HG02623 (cell line): ENCODE measurements at regions not wholly inside any gene's neighbourhood (a gene's known extent, or its start where the extent isn't known, plus 50 kb on each side); places are given as distances from the start of the nearest gene placed in this dataset.

Experiments used
- ATAC-seq: cut with Tn5 transposase; IDR thresholded peaks from one replicate; pipeline ENCODE4 v1.9.1; 2021; ENCODE audit warnings: moderate library complexity; ENCODE audit not compliant: unreplicated experiment

- ATAC-seq = no peak
Measured at GRCh38 chr17:71398800-71399219, 722.0 kb upstream of the SOX9 start.

- ATAC-seq = no peak
Measured at GRCh38 chr17:71399221-71399620, 721.6 kb upstream of the SOX9 start.

DNA sequence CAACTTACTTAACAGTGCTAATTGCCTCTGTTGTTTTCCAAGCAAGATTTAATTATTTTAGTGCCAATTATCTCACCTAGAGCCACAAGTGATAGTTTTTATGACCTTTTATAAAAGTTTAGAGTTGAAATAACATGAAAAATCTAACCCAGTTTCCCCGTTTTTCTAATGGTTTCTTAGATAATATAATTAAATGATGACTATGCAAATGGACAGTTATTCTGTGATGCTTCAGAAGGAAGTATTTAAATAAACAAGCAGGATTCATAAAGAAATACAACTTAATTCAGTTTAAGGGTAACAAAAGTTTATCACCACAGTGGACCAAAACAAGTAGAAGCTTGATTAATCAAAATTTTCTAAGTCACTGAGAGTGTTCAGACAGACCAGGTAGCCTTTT, 721.2 kb upstream of the SOX9 start:
- no peak for ATAC-seq

GRCh38 chr17:71402007-71402406, 718.8 kb upstream of the SOX9 start:
- no peak for ATAC-seq

GRCh38 chr17:71402661-71403141, 718.1 kb upstream of the SOX9 start:
- ATAC-seq = no peak

GRCh38 chr17:71405101-71405500, 715.7 kb upstream of the SOX9 start:
- no peak for ATAC-seq

DNA sequence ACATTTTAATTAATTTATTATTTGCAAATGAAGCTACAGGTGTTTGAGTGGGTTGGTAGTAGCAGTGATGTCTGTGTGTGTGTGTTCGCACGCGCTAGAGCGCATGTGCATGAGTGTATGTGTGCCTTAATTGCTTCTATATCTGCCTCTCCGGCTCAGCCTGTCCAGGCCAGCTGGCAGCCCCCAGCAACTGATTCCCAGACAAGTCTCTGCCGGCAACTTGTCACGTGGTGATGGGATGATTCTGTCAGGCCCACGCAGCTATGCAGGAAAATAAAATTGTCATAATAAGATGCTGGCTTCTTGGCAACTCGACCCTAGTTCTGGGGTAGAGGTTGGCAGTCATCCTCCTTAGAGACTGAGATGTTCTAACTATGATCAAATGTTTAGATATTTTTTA, 712.8 kb upstream of the SOX9 start:
- ATAC-seq = no peak

DNA sequence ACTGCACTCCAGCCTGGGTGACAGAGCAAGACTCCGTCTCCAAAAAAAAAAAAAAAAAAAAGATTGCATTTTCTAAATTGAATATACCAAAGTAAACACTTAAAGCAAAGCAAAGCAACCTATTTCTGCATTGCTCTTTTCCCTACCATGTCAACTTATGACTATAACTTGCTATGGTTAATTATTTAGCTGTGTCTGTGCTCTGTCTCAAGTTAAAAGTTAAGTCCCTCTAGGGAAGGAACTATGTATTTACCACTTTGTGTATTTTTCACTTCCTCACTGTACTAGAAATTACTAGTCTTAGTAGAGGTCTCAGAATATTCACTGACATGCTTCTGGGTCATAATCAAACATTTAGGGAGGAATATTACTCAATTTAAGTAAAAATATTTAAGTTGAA, 711.7 kb upstream of the SOX9 start:
- ATAC-seq = no peak

GRCh38 chr17:71409712-71410111, 711.1 kb upstream of the SOX9 start:
- ATAC-seq = no peak

DNA sequence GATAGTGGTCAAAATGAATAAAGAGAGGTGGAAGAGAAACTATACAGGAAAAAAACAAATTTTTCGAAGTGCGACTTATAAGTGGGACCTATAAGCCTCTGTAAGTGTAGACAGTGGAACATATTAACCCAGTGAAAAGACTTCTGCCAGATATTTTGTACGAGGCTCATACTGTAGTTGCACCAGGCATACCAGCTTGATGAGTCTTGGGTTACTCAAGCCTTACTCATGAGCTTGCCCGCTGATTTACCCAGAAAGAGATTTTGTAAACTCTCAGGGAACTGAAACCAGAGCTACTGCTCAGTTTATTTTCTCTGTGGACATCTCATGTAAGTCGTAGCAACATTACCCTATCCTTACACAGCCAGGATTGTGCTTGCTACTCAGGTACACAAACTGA, 708.0 kb upstream of the SOX9 start:
- ATAC-seq = no peak

GRCh38 chr17:71413935-71414334, 706.9 kb upstream of the SOX9 start:
- no peak for ATAC-seq

- no peak for ATAC-seq
Measured at GRCh38 chr17:71417142-71417541, 703.7 kb upstream of the SOX9 start.

GRCh38 chr17:71422968-71423367, 697.9 kb upstream of the SOX9 start:
- no peak for ATAC-seq

- ATAC-seq = no peak
Measured at GRCh38 chr17:71423871-71424546, 696.8 kb upstream of the SOX9 start.

- ATAC-seq = no peak
Measured at GRCh38 chr17:71427801-71428200, 693.0 kb upstream of the SOX9 start.

DNA sequence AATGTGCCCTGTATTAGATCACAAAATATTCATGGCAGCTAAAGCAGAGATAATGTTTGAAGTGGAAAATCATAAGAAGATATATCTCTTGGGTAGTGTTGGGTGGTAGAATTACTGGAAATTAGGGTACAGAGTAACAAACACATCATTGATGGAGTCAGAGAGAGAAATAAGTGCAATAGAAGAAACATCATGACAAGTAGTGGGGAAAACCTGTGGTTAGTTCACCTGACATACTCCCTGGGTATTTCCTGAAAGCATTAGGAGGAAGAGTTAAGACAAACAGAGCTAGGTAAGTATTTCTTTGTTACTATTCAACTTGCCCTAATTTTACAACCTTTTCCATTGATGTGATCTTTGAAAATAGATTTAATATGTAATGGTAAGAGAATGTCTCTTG, 691.9 kb upstream of the SOX9 start:
- ATAC-seq = no peak

DNA sequence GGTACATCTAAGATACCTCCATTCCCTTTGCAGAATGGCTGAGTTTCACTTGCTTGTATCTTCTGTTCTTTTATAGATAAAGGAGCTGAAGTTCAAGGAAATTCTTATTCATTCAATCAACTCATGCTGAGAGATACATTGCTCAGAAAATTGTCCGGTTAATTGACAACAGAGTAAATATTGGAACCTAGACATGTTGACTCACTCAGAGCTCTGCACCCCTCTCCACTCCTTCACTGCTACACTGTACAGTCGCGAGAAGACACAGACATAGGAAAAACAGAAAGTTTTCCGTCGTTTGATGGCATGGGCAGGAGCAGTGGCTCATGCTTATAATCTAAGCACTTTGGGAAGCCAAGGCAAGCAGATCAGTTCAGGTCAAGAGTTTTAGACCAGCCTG, 690.5 kb upstream of the SOX9 start:
- ATAC-seq = no peak

DNA sequence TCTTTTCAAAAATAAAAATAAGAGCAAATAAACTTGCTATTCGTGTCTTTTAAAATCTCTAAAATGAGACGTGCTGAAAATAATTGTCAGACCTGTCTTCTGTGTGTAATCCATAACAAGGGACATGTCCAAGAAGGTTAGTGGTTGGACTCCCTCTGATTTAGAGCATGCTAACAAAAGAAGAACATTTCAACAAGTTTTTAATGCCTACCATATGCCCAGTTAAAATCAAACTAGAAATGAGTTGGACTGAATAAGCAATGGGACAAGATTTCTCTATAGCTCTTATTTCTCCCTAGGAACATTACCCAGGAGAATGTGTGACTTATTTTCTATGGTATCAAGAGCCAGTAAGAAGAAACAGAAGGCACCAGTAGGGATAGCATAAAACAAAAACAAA, 689.7 kb upstream of the SOX9 start:
- ATAC-seq = no peak

GRCh38 chr17:71432378-71433315, 688.2 kb upstream of the SOX9 start:
- ATAC-seq = no peak

DNA sequence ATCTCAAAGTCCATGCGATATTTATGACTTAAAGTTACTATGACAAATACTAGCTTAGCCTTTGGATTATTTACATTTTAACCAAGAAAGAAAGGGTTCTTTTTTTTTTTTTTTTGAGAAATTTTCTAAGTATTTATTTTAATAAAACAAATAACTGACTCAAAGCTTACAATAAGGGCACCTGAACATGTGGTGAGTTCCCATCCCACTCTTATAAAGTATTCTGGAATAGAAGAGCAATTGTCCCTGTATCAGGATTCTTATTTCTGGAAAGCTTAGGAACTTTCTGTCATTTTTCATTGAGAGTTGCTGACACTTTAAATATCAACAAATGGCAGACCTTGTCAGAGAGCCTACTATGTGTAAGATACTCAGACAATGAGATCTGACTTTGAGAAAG, 686.1 kb upstream of the SOX9 start:
- ATAC-seq = no peak

GRCh38 chr17:71436479-71436878, 684.3 kb upstream of the SOX9 start:
- no peak for ATAC-seq

- ATAC-seq = no peak
Measured at GRCh38 chr17:71437166-71437565, 683.7 kb upstream of the SOX9 start.
